ENCODE measurements at regions not wholly inside any gene's neighbourhood (a gene's known extent, or its start where the extent isn't known, plus 50 kb on each side); places are given as distances from the start of the nearest gene placed in this dataset.

DNA sequence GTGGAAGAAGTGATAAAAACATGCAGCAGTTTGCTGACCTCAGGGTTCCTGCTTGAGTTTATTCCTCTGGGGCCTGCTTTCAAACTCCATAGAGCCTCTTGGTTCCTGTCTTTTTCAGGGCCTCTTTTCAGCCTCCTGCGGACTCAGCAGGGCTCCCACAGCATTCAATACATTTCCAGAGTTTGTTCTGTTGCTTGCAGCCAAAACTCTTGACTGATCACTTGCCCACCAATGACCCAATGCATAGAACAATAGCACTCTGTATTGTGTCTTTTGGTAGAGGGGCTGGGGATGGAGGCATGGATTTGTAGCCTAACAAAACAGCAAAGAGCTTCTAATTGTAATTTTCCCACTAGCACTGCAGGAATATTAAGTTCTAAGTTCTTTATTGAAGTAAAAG is 50.8 kb upstream of the CREB5 start:
- no peak for DNase-seq (ENCODE audit: low spot score in 2 of 2)

DNA sequence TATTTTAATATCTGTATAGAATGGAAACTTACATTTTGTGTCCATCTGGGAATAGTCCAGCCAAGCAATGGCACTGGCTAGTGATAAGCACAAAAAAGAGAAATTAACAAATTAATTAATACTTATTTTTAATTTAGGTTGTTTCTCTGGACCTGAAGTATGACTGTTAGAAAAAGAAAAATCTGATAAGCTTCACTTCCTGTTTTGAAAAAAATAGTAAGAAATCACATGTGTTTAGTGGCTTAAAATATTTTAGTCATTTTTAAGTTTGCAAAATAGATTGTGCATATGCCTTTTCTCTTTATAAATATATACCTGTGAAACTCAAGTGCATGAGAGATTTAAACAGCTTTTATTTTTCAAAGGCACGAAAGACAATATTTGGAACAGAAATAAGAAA is 50.1 kb upstream of the CREB5 start:
- Histone ChIP-seq H3K27me3 (no peaks in the 10 kb centered on the region), H3K27ac (no peak overlapping the region), H3K4me1 (no peaks in the 10 kb centered on the region), H3K4me3 (no peak overlapping the region), H3K9me3 (no peaks in the 10 kb centered on the region), H3K36me3 (no peaks in the 10 kb centered on the region)
- intact Hi-C loops (cut with DNase I; ENCODE audit: low total_unique reads), result no loop called here
- no peak for DNase-seq (ENCODE audit: low spot score in 2 of 2)
- TF ChIP-seq POLR2A (IDR thresholded peaks at IDR 0.05) (no peak), POLR2AphosphoS5 (IDR thresholded peaks at IDR 0.05) (no peak)
- TF ChIP-seq, protein P1, sequence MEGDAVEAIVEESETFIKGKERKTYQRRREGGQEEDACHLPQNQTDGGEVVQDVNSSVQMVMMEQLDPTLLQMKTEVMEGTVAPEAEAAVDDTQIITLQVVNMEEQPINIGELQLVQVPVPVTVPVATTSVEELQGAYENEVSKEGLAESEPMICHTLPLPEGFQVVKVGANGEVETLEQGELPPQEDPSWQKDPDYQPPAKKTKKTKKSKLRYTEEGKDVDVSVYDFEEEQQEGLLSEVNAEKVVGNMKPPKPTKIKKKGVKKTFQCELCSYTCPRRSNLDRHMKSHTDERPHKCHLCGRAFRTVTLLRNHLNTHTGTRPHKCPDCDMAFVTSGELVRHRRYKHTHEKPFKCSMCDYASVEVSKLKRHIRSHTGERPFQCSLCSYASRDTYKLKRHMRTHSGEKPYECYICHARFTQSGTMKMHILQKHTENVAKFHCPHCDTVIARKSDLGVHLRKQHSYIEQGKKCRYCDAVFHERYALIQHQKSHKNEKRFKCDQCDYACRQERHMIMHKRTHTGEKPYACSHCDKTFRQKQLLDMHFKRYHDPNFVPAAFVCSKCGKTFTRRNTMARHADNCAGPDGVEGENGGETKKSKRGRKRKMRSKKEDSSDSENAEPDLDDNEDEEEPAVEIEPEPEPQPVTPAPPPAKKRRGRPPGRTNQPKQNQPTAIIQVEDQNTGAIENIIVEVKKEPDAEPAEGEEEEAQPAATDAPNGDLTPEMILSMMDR (IDR thresholded peaks at IDR 0.05), result no peak

More for the DNA sequence above, 50.8 kb upstream of the CREB5 start:
- H3K4me3 ChIP-seq, result no peak overlapping the region
- no peaks in the 10 kb centered on the region for H3K9me3 ChIP-seq
- no peak overlapping the region for H3K27ac ChIP-seq
- H3K27me3 ChIP-seq, result no peaks in the 10 kb centered on the region
- H3K36me3 ChIP-seq, result no peaks in the 10 kb centered on the region
- TF ChIP-seq POLR2AphosphoS5 (IDR thresholded peaks at IDR 0.05) (no peak), POLR2A (IDR thresholded peaks at IDR 0.05) (no peak)
- TF ChIP-seq, protein P1 (IDR thresholded peaks at IDR 0.05), result no peak
- intact Hi-C loops (cut with DNase I; ENCODE audit: low total_unique reads), result no loop called here
- H3K4me1 ChIP-seq, result no peaks in the 10 kb centered on the region
